GM12874 (cell line): ENCODE measurements at regions not wholly inside any gene's neighbourhood (a gene's known extent, or its start where the extent isn't known, plus 50 kb on each side); places are given as distances from the start of the nearest gene placed in this dataset.

Experiments
- CTCF ChIP-seq: IDR thresholded peaks from 2 replicates; pipeline ENCODE4 v1.5.1; 2011; ENCODE audit warnings: low read depth, mild to moderate bottlenecking, control low read depth, low read length, moderate library complexity; ENCODE audit not compliant: insufficient read depth

- TF ChIP-seq CTCF, result no peak
Observed at GRCh38 chr13:84658491-84659358, 776.5 kb upstream of the SLITRK1 start.

GRCh38 chr13:84655677-84656076 lies 773.4 kb upstream of the SLITRK1 start:
- no peak for TF ChIP-seq CTCF

GRCh38 chr13:84654654-84655275 lies 772.5 kb upstream of the SLITRK1 start:
- no peak for TF ChIP-seq CTCF

GRCh38 chr13:84653915-84654534 lies 771.8 kb upstream of the SLITRK1 start:
- TF ChIP-seq CTCF, result no peak

GRCh38 chr13:84651705-84652104 lies 769.4 kb upstream of the SLITRK1 start:
- no peak for TF ChIP-seq CTCF

- TF ChIP-seq CTCF, result no peak
Observed at GRCh38 chr13:84651288-84651687, 769.0 kb upstream of the SLITRK1 start.

GRCh38 chr13:84649853-84650252 lies 767.6 kb upstream of the SLITRK1 start:
- no peak for TF ChIP-seq CTCF
